GM18868 (cell line): ENCODE measurements at regions not wholly inside any gene's neighbourhood (a gene's known extent, or its start where the extent isn't known, plus 50 kb on each side); places are given as distances from the start of the nearest gene placed in this dataset.
A peak's percentile ranks its signal among the peaks of the same experiment; 100 is the strongest.
"Not testable (repeated sequence)": the region's sequence is repeated elsewhere in the genome, so short reads cannot be mapped to it uniquely, and the experiment has no call there.

Source experiments
- ATAC-seq: cut with Tn5 transposase; IDR thresholded peaks from one replicate; pipeline ENCODE4 v1.9.1; 2021; ENCODE audit warnings: mild to moderate bottlenecking, moderate library complexity; ENCODE audit not compliant: unreplicated experiment

DNA sequence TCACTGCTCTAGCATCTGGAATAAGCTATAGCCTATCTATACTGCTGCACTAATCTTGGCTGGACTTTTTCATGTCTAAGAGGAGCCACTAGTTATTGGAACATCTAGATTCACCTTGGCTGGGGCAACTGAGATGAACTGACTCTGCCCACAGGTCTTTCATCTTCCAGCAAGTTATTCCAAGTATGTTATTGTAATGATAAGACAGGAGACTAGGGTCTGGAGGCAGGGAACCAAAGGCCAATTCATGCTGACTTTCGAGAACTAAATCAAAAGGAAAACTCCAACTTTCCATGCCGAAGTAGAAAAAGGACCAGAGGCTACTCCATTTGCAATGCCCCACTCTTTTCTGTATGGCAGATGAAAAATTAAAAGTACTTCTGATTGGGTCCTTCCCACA is 1243.0 kb upstream of the RAG2 start:
- ATAC-seq: no peak

DNA sequence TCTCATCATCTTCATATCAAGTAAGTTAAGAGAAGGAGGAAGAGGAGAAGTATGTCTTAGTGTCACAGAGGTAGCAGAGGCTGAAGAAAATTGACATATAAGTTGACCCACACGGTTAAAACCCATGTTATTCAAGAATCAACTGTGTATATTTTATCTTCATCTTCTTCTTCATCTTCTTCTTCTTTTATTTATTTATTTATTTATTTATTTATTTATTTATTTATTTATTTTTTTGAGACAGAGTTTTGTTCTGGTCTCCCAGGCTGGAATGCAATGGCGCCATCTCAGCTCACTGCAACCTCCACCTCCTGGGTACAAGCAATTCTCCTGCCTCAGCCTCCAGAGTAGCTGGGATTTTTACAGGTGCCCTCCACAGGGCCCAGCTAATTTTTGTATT is 1242.3 kb upstream of the RAG2 start:
- ATAC-seq: not testable (repeated sequence)

DNA sequence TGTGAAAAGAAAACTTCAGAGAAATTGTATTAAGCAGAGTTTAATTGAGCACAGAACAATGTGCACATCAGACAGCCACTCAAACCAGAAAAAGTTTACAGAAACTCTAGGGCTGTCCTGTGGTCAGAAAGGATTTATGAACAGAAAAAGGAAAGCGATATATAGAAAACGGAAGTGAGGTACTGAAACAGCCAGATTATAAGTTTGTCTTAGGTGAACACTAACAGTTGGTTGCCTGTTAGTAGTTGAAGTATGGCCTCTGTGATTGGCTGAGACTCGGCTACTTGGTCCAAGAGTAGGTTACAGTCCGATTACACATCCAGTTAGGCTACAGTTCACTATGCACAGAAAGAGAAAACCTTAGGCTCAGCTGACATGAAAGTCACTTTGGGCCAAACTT is 1232.5 kb upstream of the RAG2 start:
- ATAC-seq: peak; percentile 49

DNA sequence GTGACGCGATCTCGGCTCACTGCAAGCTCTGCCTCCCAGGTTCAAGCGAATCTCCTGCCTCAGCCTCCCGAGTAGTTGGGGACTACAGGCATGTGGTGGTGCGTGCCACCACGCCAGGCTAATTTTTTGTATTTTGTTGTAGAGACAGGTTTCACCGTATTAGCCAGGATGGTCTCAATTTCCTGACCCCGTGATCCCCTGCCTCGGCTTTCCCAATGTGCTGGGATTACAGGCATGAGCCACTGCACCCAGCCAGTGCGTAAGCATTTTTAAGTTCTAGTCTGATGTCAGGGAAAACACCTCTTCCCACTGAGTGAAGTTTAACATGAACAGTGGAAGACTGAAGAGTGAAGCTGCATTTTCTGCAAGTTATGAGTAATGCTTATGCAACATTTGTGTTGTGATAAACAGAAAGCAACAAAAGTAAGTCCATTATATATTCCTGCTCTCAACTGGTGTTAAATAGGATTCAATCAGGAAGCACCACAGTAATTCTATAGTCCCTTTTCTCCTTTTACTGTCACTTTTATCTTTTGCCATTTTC is 1219.8 kb upstream of the RAG2 start:
- ATAC-seq: no peak

DNA sequence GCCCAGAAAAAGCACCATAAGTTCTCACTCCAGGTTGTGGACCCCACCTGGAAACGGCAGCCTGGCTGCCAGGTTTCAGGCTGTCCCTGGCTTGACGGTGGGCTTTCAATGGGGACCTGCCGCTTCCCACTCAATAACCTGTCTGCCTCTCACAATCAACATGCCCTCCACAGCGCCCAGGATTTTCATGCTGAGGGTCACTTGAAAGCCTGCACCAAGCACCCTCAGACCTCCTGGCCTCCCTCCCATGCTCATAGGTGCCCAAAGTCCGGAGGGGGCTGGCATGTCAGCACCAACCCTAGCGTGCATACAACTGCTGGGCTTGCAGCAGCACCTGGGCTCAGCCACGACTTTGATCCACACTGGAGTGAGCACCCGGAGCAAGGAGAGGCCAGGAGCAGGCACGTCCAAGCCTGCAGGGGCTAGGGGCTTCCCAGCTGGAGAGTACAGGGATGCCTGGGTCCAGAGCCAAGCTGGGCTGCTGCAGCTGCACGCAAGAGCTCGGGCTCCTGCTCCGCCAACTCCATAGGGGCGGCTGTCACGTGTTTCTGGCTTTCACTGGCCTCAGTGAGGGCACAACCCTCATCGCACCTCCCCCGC is 1214.3 kb upstream of the RAG2 start:
- no peak for ATAC-seq

DNA sequence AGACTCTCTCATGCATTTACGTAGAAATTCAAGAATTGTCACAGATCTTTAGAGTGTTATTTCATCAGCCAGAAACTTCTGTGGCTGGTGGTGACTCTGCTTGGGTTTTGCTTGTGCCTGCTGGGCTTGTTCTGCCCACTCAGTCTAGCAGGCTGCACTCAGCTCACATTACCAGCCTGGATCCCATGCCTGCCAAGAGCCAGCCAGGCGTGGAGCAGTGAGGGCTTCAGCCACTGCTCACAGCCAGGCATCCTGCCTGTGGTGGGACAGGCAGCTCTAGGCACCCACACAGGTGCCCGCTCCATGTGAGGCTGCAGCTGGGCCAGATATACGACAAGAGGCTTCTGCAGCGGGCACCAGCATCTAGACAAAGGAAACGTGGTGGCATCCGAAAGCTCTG is 1213.3 kb upstream of the RAG2 start:
- ATAC-seq: no peak

DNA sequence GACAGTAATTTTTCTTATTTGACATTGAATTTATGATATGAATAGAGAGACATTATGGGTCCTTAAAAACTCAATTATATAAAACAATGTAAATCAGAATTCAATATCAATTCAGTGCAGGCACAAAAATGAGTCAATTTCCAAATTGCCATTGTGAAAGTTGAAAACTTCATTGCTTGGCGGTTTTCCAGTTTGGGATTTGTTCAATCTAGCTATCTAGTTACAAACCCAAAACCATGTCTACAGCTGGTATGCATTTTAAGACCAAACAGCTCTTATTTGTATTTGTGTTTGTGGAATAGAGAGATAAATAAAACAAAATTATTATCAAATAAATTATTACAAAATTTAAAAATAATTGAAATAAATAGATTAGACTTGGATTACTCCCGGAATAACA is 1206.6 kb upstream of the RAG2 start:
- ATAC-seq: no peak

DNA sequence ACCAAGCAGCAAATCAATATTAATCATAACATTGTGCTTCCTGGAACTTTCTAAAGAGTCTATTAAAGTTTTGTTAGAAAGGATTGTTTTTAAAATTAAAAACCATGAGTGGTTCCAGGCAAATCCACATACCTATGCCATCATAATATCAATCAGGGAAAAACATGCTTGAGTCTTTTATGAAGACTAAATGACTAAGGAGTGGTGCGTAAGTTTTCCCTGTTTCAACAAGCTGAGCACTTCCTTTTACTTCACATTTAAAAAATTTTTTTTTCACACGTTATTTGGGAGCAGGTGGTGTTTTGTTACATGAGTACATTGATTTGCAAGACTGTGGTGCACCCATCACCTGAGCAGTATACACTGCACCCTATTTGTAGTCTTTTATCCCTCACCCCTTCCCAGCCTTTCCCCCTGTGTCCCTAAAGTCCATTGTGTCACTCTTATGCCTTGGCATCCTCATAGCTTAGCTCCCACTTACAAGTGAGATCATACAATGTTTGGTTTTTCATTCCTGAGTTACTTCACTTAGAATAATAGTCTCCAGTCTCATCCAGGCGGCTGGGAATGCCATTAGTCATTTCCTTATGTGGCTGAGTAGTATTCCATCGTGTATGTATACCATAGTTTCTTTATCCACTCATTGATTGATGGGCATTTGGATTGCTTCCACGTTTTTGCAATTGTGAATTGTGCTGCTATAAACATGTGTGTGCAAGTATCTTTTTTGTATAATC is 1190.3 kb upstream of the RAG2 start:
- no peak for ATAC-seq

DNA sequence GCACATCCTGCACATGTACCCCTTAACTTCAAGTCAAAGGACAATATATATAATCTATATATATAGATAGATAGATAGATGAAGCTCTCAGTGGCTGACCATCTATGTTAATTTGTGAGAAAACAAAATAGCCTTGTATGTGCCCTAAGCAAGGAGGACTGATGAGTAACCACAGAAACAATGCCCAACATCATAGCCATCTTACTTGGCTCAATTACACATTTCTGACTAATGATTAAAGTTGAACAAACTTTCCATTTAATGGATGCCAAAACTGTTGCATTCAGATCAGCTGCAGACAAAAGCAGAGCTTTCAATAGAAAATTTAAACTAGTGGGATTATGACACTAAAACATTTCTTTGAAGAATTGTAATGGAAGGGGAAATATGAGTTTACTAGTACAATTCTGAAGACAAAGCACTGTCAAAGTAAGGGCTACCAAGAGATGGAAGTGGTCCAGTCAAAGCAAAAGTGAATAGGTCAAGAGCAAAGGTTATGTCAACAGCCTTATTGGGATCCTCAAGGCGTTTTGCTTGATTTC is 1188.2 kb upstream of the RAG2 start:
- no peak for ATAC-seq

DNA sequence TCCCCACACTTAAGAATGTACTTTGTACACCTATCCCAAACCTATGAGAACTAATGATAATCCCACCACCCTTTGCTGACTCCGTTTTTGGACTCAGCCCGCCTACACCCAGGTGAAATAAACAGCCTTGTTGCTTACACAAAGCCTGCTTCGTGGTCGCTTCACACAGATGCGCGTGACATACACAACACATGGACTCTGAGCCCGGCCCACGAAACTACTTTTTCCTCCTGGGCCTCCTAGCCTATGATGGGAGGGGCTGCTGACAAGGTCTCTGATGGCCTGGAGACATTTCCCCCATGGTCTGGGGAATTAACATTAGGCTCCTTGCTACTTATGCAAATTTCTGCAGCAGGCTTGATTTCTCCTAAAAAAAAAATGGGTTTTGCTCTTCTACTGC is 1176.4 kb upstream of the RAG2 start:
- ATAC-seq: no peak

DNA sequence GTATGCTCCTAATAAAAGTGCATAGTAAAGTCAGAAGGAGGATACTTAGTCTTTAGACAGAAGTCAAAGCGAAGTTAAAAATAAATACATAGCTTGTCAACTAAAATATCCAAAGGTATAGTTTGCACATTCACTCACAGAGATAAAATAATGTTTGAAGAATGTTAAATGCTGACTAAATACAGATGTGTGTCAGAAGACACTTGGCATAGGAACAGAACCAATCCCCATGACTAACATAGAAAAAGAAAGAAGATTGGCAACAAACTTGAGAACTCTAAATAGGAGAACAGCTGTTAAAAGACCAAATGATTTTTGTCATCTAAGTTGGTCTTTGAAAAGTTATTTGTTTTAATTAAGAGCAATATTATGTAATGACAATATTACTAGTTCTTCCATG is 1172.1 kb upstream of the RAG2 start:
- no peak for ATAC-seq

DNA sequence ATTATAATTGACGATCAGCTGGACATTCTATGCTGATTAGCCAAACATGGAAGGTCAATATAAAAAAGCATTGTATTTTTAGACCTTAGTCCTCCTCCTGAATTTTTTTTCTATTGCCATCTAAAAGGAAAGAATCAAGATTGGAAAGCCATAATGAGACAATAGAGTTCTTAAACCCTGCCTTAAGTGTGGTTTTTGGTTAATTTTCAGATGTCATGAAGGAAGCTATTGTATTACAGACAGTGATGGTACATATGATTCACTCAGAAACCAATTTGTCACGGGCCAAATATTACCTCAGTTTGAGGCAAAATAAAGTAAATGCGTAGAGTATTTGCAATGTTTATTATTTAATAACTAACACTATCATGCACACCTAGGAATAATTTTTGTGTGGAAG is 1164.0 kb upstream of the RAG2 start:
- ATAC-seq: no peak

DNA sequence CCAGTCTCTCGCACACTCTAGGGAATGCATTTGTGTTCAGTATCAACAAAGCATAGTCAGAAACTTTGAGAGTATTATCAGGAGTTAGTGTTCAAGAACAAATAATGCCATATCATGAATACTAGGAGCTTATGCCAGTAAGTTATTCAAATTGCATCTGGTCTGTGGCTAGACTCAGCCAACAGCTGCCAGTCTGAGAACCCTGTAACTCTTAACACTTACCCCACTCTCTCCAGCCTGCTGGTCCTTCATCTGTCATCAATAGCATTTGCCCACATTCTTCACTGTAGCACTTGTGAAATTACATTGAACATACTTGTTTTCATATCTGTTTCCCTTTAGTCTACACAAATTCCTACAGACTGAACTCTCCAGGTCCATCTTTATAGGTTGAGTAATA is 1157.5 kb upstream of the RAG2 start:
- ATAC-seq: no peak

DNA sequence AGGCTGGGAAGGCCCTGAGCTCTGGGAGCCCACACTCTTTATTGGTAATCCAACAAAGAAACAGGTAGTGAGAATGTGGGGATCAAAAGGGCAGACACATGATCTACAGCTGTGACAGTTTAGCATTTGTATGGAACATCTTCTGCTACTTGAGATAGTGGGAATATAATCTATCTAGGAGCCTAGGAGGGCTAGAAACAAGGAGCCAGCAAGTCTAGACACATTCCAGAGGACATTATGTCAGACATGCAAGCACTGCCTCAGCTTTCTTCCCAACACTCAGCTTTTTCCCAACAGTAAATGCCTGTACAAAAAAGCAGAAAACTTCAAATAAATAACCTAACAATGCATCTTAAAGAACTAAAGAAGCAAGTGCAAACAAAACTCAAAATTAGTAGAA is 1150.6 kb upstream of the RAG2 start:
- ATAC-seq: no peak

DNA sequence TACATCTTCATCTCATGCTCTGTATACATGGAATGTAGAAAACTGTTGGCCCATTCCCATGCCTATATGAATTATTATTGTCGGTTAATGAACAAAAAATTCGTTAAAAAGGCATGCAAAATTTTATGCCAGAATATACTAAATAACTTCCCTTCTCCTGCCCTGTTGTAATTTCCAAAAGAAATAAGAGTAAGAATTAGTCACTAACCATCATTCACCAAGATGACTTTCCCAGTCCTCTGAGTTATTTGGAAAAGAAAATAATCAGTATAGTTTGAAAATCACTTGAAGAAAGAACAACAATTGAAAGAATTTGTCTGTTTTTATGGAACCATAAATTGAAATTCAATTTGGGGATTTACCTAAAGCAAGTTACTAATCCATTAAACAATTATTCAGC is 1149.1 kb upstream of the RAG2 start:
- ATAC-seq: no peak

DNA sequence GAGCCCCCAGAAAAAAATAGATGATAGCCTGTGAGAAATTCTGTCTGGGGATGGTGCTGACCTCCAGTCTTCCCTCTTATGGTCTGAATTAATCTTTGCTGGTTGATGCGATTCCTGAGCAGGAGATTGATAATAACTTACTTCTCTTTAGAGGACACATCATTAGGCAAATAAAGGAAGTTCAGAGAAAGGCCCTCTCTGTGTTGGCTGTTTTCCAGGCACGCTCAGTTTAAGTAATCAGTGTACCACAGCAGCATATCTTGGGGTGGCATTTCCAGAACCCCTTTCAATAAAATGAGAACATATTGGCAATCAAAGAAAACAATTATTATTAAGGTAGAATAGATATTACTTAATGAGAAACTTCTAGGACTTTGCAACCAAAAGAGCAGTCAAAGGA is 1129.3 kb upstream of the RAG2 start:
- ATAC-seq: no peak

DNA sequence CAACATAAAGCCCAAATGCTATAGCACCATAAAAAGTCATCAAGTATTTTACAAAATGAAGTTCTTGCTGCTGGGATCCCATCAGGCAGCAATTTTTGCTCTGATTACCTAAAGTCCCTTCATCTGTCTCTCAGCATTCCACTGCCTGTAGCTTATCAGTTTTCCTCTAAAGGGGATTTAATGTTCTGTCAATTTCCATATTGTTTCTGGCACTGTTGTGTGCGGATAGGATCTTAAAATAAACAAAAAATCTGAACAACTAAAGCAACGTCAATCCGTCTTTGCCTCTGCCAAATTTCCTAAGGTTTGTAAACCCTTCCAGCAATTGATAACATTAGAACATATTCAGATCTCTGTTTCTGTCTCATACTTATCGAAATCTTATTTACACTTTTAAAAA is 1126.3 kb upstream of the RAG2 start:
- no peak for ATAC-seq

DNA sequence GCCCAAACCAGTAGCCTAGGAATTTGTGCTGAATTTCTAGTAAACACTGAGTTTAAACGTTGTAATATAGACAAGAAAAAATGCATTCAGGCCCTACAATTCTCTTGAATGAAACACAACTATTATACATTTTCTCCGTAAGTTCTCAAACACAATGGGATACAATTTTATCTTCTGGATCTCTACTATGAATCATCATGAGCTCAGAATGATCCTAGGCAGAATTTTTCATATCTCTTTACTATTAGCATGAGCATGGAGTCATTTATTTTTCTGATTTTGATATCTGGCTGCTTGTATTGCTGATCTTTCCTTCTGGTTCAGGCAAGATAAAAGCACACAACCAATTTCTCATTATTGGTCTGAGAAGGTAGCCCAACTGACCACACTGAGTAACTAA is 1123.4 kb upstream of the RAG2 start:
- no peak for ATAC-seq

DNA sequence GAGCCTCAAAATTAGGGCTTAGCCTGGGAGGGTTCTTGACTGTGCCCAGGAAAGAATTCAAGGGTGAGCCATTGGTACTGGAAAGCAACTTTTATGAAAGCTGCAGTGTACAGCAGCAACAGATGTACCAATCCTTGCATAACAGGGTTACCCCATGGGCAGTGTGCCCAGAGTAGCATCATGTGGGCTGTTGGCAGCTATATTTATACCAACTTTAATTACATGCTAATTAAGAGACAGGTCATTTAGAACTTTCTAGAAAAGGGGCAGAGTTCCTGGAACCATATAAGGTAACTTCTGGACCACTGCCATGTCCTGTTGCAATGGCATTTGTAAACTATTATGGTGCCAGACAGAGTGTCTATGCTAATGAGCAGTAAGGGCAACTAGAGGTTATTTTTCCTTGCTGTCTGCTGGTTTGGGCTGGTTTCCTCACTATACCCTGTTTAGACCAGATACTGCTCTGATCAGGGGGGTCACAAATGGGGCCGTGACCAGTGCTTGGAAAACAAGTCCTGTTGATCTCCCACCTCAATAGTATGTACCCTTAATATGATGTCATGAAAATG is 1120.5 kb upstream of the RAG2 start:
- no peak for ATAC-seq

DNA sequence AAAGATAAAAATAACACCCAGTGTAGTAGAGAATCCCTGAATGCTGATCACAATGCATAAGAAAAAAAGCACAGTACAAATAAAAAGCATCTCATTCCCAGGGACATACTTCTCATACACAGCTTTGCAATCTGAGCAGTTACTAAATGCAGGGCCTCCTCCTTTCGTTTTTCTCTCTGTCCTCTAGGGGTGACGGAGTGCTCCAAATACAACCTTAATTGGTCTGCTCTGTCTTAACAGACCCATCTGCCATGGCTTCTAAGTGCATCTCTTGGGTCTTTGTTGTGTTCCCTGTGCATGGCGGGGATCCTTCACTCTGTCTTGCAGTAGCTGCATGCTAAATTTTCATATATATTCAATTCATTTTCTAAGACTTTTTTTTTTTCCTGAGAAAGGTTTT is 1114.2 kb upstream of the RAG2 start:
- peak; percentile 79 for ATAC-seq

DNA sequence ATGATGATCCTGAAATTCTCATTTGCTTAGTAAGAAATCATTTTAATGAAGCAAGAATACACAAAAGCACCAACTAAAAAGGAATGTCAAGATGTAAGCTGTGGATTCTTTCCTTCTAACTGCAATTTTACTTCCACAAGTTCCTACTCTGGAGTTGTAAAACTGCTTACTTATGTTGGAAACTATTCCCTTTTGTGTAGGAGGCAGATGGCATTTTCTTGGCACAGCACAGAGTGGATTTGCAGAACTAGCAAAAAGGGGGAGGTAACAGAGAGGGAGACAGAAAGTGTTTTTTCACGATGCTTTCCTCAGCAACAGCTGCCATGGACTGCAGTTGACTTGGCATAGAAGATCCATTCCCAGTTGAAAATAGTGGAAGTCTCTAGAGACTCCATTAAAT is 1112.0 kb upstream of the RAG2 start:
- ATAC-seq: no peak

DNA sequence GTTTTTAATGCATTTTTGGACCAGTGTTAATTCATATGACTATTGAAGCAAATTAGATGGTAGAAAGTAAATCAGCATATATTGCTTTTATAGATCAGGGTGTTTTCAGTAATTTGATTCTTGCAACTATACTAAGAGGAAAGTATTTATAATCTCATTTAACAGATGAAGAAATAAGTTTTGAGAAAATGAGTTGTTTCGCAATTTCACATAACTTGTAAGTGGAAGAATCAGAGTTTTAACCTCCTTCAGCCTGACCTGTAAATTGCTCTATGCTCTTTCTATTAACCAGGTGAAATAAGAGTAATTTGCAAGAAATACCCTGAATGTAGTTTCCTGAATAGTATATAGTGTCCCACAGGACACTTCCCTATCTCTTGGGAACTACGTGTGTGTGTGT is 1106.8 kb upstream of the RAG2 start:
- ATAC-seq: no peak
